MCF 10A (cell line): ENCODE measurements at regions not wholly inside any gene's neighbourhood (a gene's known extent, or its start where the extent isn't known, plus 50 kb on each side); places are given as distances from the start of the nearest gene placed in this dataset.

Experiments used
- BruUV-seq: library from RNA; stranded (reverse); fragments of 400-500 nt; replicated peaks from 2 replicates; lab custom pipeline; 2021; lab: Mats Ljungman, UMichigan
- CTCF ChIA-PET: fragments of 300-600 bp; sonication (Branson Sonifier 250); formaldehyde crosslinking; extraction: SDS; loops from one replicate; lab custom pipeline; 2021; ENCODE audit warnings: antibody characterized with exemption, inconsistent platforms; lab: Yijun Ruan, JAX
- POLR2A ChIA-PET: fragments of 300-600, 350-650 bp; sonication (Branson Sonifier 250); formaldehyde crosslinking; extraction: SDS; loops from one replicate; lab custom pipeline; 2020; ENCODE audit warnings: antibody characterized with exemption, inconsistent platforms; lab: Yijun Ruan, JAX
- DNase-seq: peaks from one replicate; pipeline ENCODE4 v3.0.0-alpha.2; 2018; ENCODE audit not compliant: unreplicated experiment
- H3K27ac Mint-ChIP-seq: one replicate; pipeline ENCODE4 v1.8.0; 2022; ENCODE audit warnings: mild to moderate bottlenecking, low read depth, mixed read lengths; ENCODE audit not compliant: unreplicated experiment
- H3K27me3 Mint-ChIP-seq: one replicate; pipeline ENCODE4 v1.8.0; 2022; ENCODE audit warnings: mixed read lengths; ENCODE audit not compliant: insufficient read depth, unreplicated experiment
- H3K36me3 Mint-ChIP-seq: one replicate; pipeline ENCODE4 v1.8.0; 2022; ENCODE audit warnings: mild to moderate bottlenecking, moderate library complexity, mixed read lengths; ENCODE audit not compliant: insufficient read depth, unreplicated experiment
- H3K4me1 Mint-ChIP-seq: one replicate; pipeline ENCODE4 v1.8.0; 2022; ENCODE audit warnings: mixed read lengths; ENCODE audit not compliant: insufficient read depth, unreplicated experiment
- H3K4me3 Mint-ChIP-seq: one replicate; pipeline ENCODE4 v1.8.0; 2022; ENCODE audit warnings: mild to moderate bottlenecking, moderate library complexity, mixed read lengths; ENCODE audit not compliant: unreplicated experiment
- H3K9me3 Mint-ChIP-seq: one replicate; pipeline ENCODE4 v1.8.0; 2022; ENCODE audit warnings: mixed read lengths; ENCODE audit not compliant: unreplicated experiment
- CTCF ChIP-seq: fragments of 200-600 bp; IDR thresholded peaks from one replicate; pipeline ENCODE4 v1.8.0; 2022; ENCODE audit warnings: antibody characterized with exemption, mild to moderate bottlenecking; ENCODE audit not compliant: unreplicated experiment
- intact Hi-C: fragments of 100-400 bp; cut with micrococcal nuclease; formaldehyde crosslinking; loops from 2 replicates; pipeline ENCODE4 v1.14.1; 2022

GRCh38 chr9:88221105-88221504, 82.8 kb upstream of the SPATA31C2 start:
- intact Hi-C loops, result no loop called here
- POLR2A ChIA-PET, result interaction anchor here (0.8 to 1.2 kb wide), 2 partner anchors 23 to 49 kb away, joined by 3 read pairs; no protein-coding TSS in a partner anchor

DNA sequence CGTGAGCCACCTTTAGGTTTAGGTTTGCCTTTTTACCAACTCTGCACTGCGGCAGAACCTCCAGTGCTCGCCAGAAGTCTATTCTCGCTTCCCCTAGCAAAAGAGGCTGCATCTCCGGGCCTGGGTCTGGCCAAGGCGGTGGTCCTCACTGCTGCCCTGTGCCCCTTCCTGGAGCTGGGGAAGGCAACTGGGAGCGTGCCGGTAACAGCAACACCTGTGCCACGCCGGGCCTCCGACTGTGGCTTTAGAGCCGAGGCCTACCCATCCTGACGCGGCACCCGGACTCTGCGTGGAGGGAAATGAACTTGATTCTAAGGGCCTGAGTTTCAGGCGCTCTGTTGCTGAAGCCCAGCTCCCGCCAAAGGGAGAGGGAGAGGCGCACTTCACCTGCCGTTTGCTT, 82.4 kb upstream of the SPATA31C2 start:
- intact Hi-C loops, result no loop called here
- DNase-seq, result no peak
- TF ChIP-seq CTCF, result no peak
- BruUV-seq, result no TSS peak
- peaks cover 10% of the 10 kb centered on the region for H3K27me3 Mint-ChIP-seq
- H3K36me3 Mint-ChIP-seq, result no peaks in the 10 kb centered on the region
- H3K4me3 Mint-ChIP-seq, result no peak overlapping the region
- POLR2A ChIA-PET, result interaction anchor here (0.8 to 1.2 kb wide), 2 partner anchors 23 to 50 kb away, joined by 3 read pairs; no protein-coding TSS in a partner anchor
- no peaks in the 10 kb centered on the region for H3K9me3 Mint-ChIP-seq
- CTCF ChIA-PET, result interaction anchor here (0.5 to 0.8 kb wide), 3 partner anchors 26 to 373 kb away, joined by 3 read pairs; no protein-coding TSS in a partner anchor
- no peaks in the 10 kb centered on the region for H3K4me1 Mint-ChIP-seq
- H3K27ac Mint-ChIP-seq, result no peak overlapping the region

More at GRCh38 chr9:88221105-88221504, 82.8 kb upstream of the SPATA31C2 start:
- Mint-ChIP-seq H3K27me3 (peaks cover 10% of the 10 kb centered on the region), H3K36me3 (no peaks in the 10 kb centered on the region), H3K27ac (no peak overlapping the region), H3K4me3 (no peak overlapping the region), H3K4me1 (no peaks in the 10 kb centered on the region), H3K9me3 (no peaks in the 10 kb centered on the region)
- CTCF ChIA-PET, result interaction anchor here (0.6 to 0.8 kb wide), 3 partner anchors 26 to 372 kb away, joined by 3 read pairs; no protein-coding TSS in a partner anchor
- DNase-seq, result no peak
- BruUV-seq, result no TSS peak
- TF ChIP-seq CTCF, result no peak

GRCh38 chr9:88219601-88220000, 81.3 kb upstream of the SPATA31C2 start:
- Mint-ChIP-seq H3K9me3 (no peaks in the 10 kb centered on the region), H3K36me3 (no peaks in the 10 kb centered on the region), H3K27ac (no peak overlapping the region), H3K27me3 (peaks cover 10% of the 10 kb centered on the region), H3K4me1 (no peaks in the 10 kb centered on the region), H3K4me3 (no peak overlapping the region)
- BruUV-seq, result no TSS peak
- intact Hi-C loops, result no loop called here
- no peak for DNase-seq
- CTCF ChIA-PET, result no interaction called here
- POLR2A ChIA-PET, result no interaction called here
- no peak for TF ChIP-seq CTCF

GRCh38 chr9:88218726-88219125, 80.5 kb upstream of the SPATA31C2 start:
- no peaks in the 10 kb centered on the region for H3K4me1 Mint-ChIP-seq
- ChIA-PET POLR2A (interaction anchor here (0.7 kb wide), 1 partner anchor 1210 kb away, joined by 3 read pairs; no protein-coding TSS in a partner anchor), CTCF (no interaction called here)
- H3K27me3 Mint-ChIP-seq, result peaks cover 10% of the 10 kb centered on the region
- no peak overlapping the region for H3K27ac Mint-ChIP-seq
- no peak for TF ChIP-seq CTCF
- no peaks in the 10 kb centered on the region for H3K36me3 Mint-ChIP-seq
- intact Hi-C loops, result no loop called here
- H3K9me3 Mint-ChIP-seq, result peaks cover 2% of the 10 kb centered on the region
- H3K4me3 Mint-ChIP-seq, result no peak overlapping the region
- no TSS peak for BruUV-seq
- no peak for DNase-seq
